Spleen (tissue), 11 donors: ENCODE measurements at regions not wholly inside any gene's neighbourhood (a gene's known extent, or its start where the extent isn't known, plus 50 kb on each side); places are given as distances from the start of the nearest gene placed in this dataset.
A peak's percentile ranks its signal among the peaks of the same experiment; 100 is the strongest.

Experiments used
- DNase-seq: peaks from one replicate; pipeline ENCODE4 v3.0.0-alpha.2; 2020
- H3K27ac ChIP-seq, 8 donors: fragments of 200-600 bp; sonication (generic) in 7 of 8; 1 replicate in 4 of 8; 2 replicates in 4 of 8; pipeline versions ENCODE4 v1.5.0 to v1.8.0; 2016 to 2021; ENCODE audit warnings: inconsistent platforms in 4 of 8, mild to moderate bottlenecking in 4 of 8, moderate library complexity in 1 of 8
- H3K27me3 ChIP-seq, 7 donors: fragments of 200-600 bp; sonication (generic) in 6 of 7; replicated peaks in 1 of 7; 1 replicate in 4 of 7; 2 replicates in 3 of 7; pipeline versions ENCODE4 v1.5.0 to v1.8.0; 2016 to 2021; ENCODE audit warnings: inconsistent platforms in 3 of 7, mild to moderate bottlenecking in 1 of 7
- H3K36me3 ChIP-seq, 6 donors: fragments of 200-600 bp; sonication (generic) in 5 of 6; 1 replicate in 4 of 6; 2 replicates in 2 of 6; pipeline versions ENCODE4 v1.5.0 to v1.8.0; 2016 to 2021; ENCODE audit warnings: inconsistent platforms in 2 of 6
- H3K4me1 ChIP-seq, 6 donors: fragments of 200-600 bp; sonication (generic) in 5 of 6; 1 replicate in 3 of 6; 2 replicates in 3 of 6; pipeline versions ENCODE4 v1.5.0 to v1.8.0; 2016 to 2021; ENCODE audit warnings: inconsistent platforms in 3 of 6
- H3K4me3 ChIP-seq, 8 donors: fragments of 200-600 bp; sonication (generic) in 7 of 8; 1 replicate in 4 of 8; 2 replicates in 4 of 8; pipeline versions ENCODE4 v1.5.0 to v1.8.0; 2016 to 2021; ENCODE audit warnings: inconsistent platforms in 4 of 8, mild to moderate bottlenecking in 4 of 8, moderate library complexity in 2 of 8
- H3K9me3 ChIP-seq, 8 donors: fragments of 200-600 bp; sonication (generic) in 7 of 8; 1 replicate in 4 of 8; 2 replicates in 4 of 8; pipeline versions ENCODE4 v1.5.0 to v1.8.0; 2016 to 2021; ENCODE audit warnings: inconsistent platforms in 4 of 8
- POLR2A ChIP-seq, 3 donors: fragments of 450-650 bp; IDR thresholded peaks; one replicate each; pipeline ENCODE4 v1.5.1; 2017; ENCODE audit warnings: antibody characterized with exemption in 3 of 3, mild to moderate bottlenecking in 1 of 3
- POLR2AphosphoS5 ChIP-seq, 3 donors: sonication (generic); formaldehyde crosslinking; IDR thresholded peaks; one replicate each; pipeline ENCODE4 v1.5.1; 2017; ENCODE audit warnings: antibody characterized with exemption in 3 of 3
- WGBS, 5 donors: extraction: QIAGEN DNeasy Blood & Tissue Kit in 3 of 5; methylation state at CpG; one replicate each; pipeline versions ENCODE4 v1.1.5 to v1.1.7; 2013 to 2018; 5-methylcytosine and 5-hydroxymethylcytosine counted together
- intact Hi-C: fragments of 100-400 bp; cut with DNase I; formaldehyde crosslinking; loops from one replicate; pipeline ENCODE4 v1.15.0; 2023; ENCODE audit warnings: low total_unique reads
- TF ChIP-seq, protein P1 (sequence below), 11 experiments: fragments of 200-600 bp in 7 of 11; fragments of 450-650 bp in 4 of 11; sonication (generic) in 4 of 11; IDR thresholded peaks in 8 of 11; conservative IDR thresholded peaks in 3 of 11; 1 replicate in 7 of 11; 2 replicates in 4 of 11; pipeline versions ENCODE4 v1.4.0 to v1.8.0; 2016 to 2021; ENCODE audit warnings: antibody characterized with exemption in 11 of 11, inconsistent platforms in 4 of 11, mild to moderate bottlenecking in 1 of 11
- donor health status: healthy with polysubstance abuse.
- donor health status: DM: no; HTN: no; CAD: no; lungs with moderate emphysema.
- donor health status: DM: no; HTN: no; CAD: no.
- donor health status: Bipolar disorder and iron deficiency.
- donor health status: healthy.
- donor health status: DM: no; HTN: no; CAD: no.
- donor health status: DM: yes; HTN: yes; CAD: no.

- DNase-seq = peak; percentile 54
- Histone ChIP-seq H3K36me3 (no peaks in the 10 kb centered on the region), H3K4me3 (no peak overlapping the region), H3K4me1 (no peaks in the 10 kb centered on the region), H3K9me3 (no peaks in the 10 kb centered on the region), H3K27me3 (peaks cover 0 to 55% (median 0%) of the 10 kb centered on the region in 7 donors), H3K27ac (no peak overlapping the region)
- no peak for TF ChIP-seq POLR2A (IDR thresholded peaks at IDR 0.05)
- no peak for TF ChIP-seq POLR2AphosphoS5 (IDR thresholded peaks at IDR 0.05)
- TF ChIP-seq, protein P1, sequence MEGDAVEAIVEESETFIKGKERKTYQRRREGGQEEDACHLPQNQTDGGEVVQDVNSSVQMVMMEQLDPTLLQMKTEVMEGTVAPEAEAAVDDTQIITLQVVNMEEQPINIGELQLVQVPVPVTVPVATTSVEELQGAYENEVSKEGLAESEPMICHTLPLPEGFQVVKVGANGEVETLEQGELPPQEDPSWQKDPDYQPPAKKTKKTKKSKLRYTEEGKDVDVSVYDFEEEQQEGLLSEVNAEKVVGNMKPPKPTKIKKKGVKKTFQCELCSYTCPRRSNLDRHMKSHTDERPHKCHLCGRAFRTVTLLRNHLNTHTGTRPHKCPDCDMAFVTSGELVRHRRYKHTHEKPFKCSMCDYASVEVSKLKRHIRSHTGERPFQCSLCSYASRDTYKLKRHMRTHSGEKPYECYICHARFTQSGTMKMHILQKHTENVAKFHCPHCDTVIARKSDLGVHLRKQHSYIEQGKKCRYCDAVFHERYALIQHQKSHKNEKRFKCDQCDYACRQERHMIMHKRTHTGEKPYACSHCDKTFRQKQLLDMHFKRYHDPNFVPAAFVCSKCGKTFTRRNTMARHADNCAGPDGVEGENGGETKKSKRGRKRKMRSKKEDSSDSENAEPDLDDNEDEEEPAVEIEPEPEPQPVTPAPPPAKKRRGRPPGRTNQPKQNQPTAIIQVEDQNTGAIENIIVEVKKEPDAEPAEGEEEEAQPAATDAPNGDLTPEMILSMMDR (IDR thresholded peaks at IDR 0.05 in 8 of 11, conservative IDR thresholded peaks at IDR 0.05 in 3 of 11) = no peak
- intact Hi-C loops = no loop called here
- WGBS, 5 donors = 73 to 82% (median 79%) methylated on average over 12 to 13 of the region's 13 CpGs
Measured at GRCh38 chr16:86965840-86966550, 351.2 kb downstream of the C16orf95 start.

DNA sequence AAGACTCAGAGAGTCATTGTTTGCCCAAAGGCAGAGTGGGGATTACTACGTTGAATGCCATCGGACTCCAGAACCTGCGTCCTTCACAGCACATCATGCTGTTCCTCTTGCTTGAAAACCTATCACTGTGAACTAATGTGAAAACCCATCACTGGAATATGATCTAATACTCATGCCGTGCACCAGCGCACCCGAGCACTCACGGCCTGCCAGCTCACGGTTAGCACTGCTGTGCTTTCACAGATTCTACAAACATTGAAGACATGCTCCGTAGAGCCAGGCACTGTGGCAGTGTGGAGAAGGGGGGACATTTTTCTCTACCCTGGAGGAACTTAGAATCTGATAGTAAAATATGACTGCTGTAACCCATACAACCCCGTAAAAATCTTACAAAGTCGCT, 350.4 kb downstream of the C16orf95 start:
- WGBS, 5 donors = 89 to 95% (median 92%) methylated on average over 11 of the region's 11 CpGs
- Histone ChIP-seq H3K9me3 (no peaks in the 10 kb centered on the region), H3K4me3 (no peak overlapping the region), H3K4me1 (peaks cover 0 to 3% (median 0%) of the 10 kb centered on the region in 6 donors), H3K36me3 (no peaks in the 10 kb centered on the region), H3K27me3 (peaks cover 0 to 53% (median 0%) of the 10 kb centered on the region in 7 donors), H3K27ac (no peak overlapping the region)
- TF ChIP-seq POLR2A (IDR thresholded peaks at IDR 0.05) (no peak), POLR2AphosphoS5 (IDR thresholded peaks at IDR 0.05) (no peak)
- TF ChIP-seq, protein P1 (IDR thresholded peaks at IDR 0.05 in 8 of 11, conservative IDR thresholded peaks at IDR 0.05 in 3 of 11) = no peak
- peak; percentile 35 for DNase-seq
- intact Hi-C loops = no loop called here

GRCh38 chr16:86968866-86969265, 348.3 kb downstream of the C16orf95 start:
- peak; percentile 44 for DNase-seq

GRCh38 chr16:86969716-86970115, 347.5 kb downstream of the C16orf95 start:
- TF ChIP-seq POLR2AphosphoS5 (IDR thresholded peaks at IDR 0.05) = no peak
- TF ChIP-seq, protein P1 (IDR thresholded peaks at IDR 0.05 in 8 of 11, conservative IDR thresholded peaks at IDR 0.05 in 3 of 11) = no peak
- TF ChIP-seq POLR2A (IDR thresholded peaks at IDR 0.05) = no peak
- 81 to 100% (median 96%) methylated on average over 2 to 3 of the region's 3 CpGs for WGBS, 5 donors
- Histone ChIP-seq H3K4me1 (peaks cover 0 to 3% (median 0%) of the 10 kb centered on the region in 6 donors), H3K9me3 (peaks cover 0 to 4% (median 0%) of the 10 kb centered on the region in 8 donors), H3K27ac (peak overlapping the region in 1 of 8 donors; percentile 61), H3K27me3 (peaks cover 0 to 34% (median 0%) of the 10 kb centered on the region in 7 donors), H3K36me3 (no peaks in the 10 kb centered on the region), H3K4me3 (no peak overlapping the region)
- intact Hi-C loops = no loop called here
- DNase-seq = peak; percentile 32

More at GRCh38 chr16:86968866-86969265, 348.3 kb downstream of the C16orf95 start:
- no peaks in the 10 kb centered on the region for H3K9me3 ChIP-seq
- H3K27me3 ChIP-seq = peaks cover 0 to 37% (median 0%) of the 10 kb centered on the region in 7 donors
- H3K4me1 ChIP-seq = peaks cover 0 to 3% (median 0%) of the 10 kb centered on the region in 6 donors
- 84 to 90% (median 85%) methylated on average over 14 to 16 of the region's 16 CpGs for WGBS, 5 donors
- intact Hi-C loops = no loop called here
- H3K27ac ChIP-seq = no peak overlapping the region
- TF ChIP-seq POLR2AphosphoS5 (IDR thresholded peaks at IDR 0.05) (no peak), POLR2A (IDR thresholded peaks at IDR 0.05) (no peak)
- TF ChIP-seq, protein P1 (IDR thresholded peaks at IDR 0.05 in 8 of 11, conservative IDR thresholded peaks at IDR 0.05 in 3 of 11) = no peak
- H3K36me3 ChIP-seq = no peaks in the 10 kb centered on the region
- H3K4me3 ChIP-seq = no peak overlapping the region
